ENCODE measurements at regions not wholly inside any gene's neighbourhood (a gene's known extent, or its start where the extent isn't known, plus 50 kb on each side); places are given as distances from the start of the nearest gene placed in this dataset.

DNA sequence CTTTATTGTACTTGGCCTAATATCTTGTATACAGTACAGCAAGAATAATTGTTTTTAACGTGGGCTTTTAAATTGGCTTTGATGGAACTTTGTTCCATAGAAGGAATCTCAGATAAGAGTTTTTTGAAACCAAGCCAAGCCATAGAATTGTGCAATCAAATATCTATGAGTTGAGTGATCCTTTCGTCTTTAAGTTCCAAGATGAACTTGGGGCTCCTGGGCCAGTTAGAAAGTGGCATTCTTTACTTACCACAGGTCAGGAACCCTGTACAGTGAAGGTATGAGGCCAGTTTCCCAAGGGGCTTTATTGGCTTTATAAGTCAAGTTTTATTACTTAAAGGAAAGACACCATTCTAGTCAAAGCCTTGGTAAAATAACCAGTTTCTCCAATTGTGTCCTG, 2104.2 kb downstream of the PCDH7 start:
- Histone ChIP-seq H3K9me3 (ENCODE audit: insufficient read depth in 2 of 2, low read depth in 1 of 2, low read length in 1 of 2) (peaks cover 23 to 42% of the 10 kb centered on the region in 2 experiments), H2BK20ac (ENCODE audit: low read length) (no peak overlapping the region), H4K20me1 (replicated peaks in 1 of 2; ENCODE audit: control insufficient read depth in 1 of 2, insufficient read depth in 2 of 2, low read length in 2 of 2) (no peaks in the 10 kb centered on the region), H2BK5ac (ENCODE audit: low read depth, low read length) (no peak overlapping the region), H2AFZ (ENCODE audit: low read length) (no peak overlapping the region), H3K14ac (ENCODE audit: insufficient read length) (no peak overlapping the region), H3K4ac (replicated peaks; ENCODE audit: insufficient read length, low read depth, low read length) (no peak overlapping the region), H3K79me1 (ENCODE audit: low read depth, low read length) (no peaks in the 10 kb centered on the region), H3K18ac (ENCODE audit: extremely low read depth, low read length) (no peak overlapping the region), H2BK120ac (replicated peaks; ENCODE audit: low read depth, low read length) (no peak overlapping the region), H3K4me1 (replicated peaks in 1 of 4; ENCODE audit: control insufficient read depth in 3 of 4, insufficient read depth in 4 of 4, low read length in 3 of 4) (no peaks in the 10 kb centered on the region), H3K79me2 (ENCODE audit: control insufficient read depth in 1 of 2, insufficient read depth in 2 of 2, low read length in 2 of 2) (no peaks in the 10 kb centered on the region), H2BK15ac (ENCODE audit: low read length) (no peak overlapping the region), H3K23ac (ENCODE audit: insufficient read length) (no peak overlapping the region), H3K9ac (replicated peaks in 1 of 4; ENCODE audit: extremely low read depth in 1 of 4, low read depth in 3 of 4, low read length in 3 of 4) (no peak overlapping the region), H2BK12ac (ENCODE audit: low read depth, low read length) (no peak overlapping the region), H3K23me2 (ENCODE audit: low read depth, low read length) (no peaks in the 10 kb centered on the region), H3K4me3 (ENCODE audit: extremely low read depth in 1 of 4, insufficient read depth in 2 of 4, low read depth in 3 of 4, low read length in 4 of 4) (no peak overlapping the region), H4K5ac (ENCODE audit: insufficient read length, low read depth, low read length) (no peak overlapping the region), H4K91ac (replicated peaks; ENCODE audit: insufficient read length, low read length) (no peak overlapping the region), H3K4me2 (ENCODE audit: insufficient read depth in 1 of 2, low read depth in 2 of 2, low read length in 2 of 2) (no peak overlapping the region), H3K27ac (ENCODE audit: low read depth, low read length) (no peak overlapping the region), H3K27me3 (replicated peaks in 1 of 4; ENCODE audit: control insufficient read depth in 3 of 4, extremely low read depth in 1 of 4, insufficient read depth in 3 of 4, low read length in 3 of 4) (no peaks in the 10 kb centered on the region), H2AK5ac (ENCODE audit: low read depth, low read length) (no peak overlapping the region), H4K8ac (ENCODE audit: extremely low read depth, insufficient read depth, low read length) (no peak overlapping the region), H3K56ac (replicated peaks; ENCODE audit: insufficient read length, low read depth, low read length) (no peak overlapping the region), H3K36me3 (ENCODE audit: control insufficient read depth in 2 of 4, insufficient read depth in 4 of 4, low read length in 3 of 4) (no peaks in the 10 kb centered on the region; a peak in 2 of 8 replicates)
- TF ChIP-seq, protein P1, sequence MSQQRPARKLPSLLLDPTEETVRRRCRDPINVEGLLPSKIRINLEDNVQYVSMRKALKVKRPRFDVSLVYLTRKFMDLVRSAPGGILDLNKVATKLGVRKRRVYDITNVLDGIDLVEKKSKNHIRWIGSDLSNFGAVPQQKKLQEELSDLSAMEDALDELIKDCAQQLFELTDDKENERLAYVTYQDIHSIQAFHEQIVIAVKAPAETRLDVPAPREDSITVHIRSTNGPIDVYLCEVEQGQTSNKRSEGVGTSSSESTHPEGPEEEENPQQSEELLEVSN (IDR thresholded peaks at IDR 0.05), result no peak
- TF ChIP-seq NANOG (IDR thresholded peaks at IDR 0.05; ENCODE audit: insufficient read depth, low read depth, low read length, poor library complexity, severe bottlenecking) (no peak), TBP (IDR thresholded peaks at IDR 0.05; ENCODE audit: low read depth, low read length) (no peak), CEBPB (IDR thresholded peaks at IDR 0.05; ENCODE audit: low read depth, low read length) (no peak)
- FAIRE-seq (no peak), DNase-seq (ENCODE audit: low read depth in 1 of 2, low spot score in 2 of 2) (no peak)
- WGBS, 2 experiments (ENCODE audit: extremely low coverage in 1 of 2, insufficient coverage in 1 of 2, insufficient read length in 1 of 2, insufficient replicate concordance in 2 of 2, low coverage in 1 of 2, low lambda C conversion rate in 2 of 2, missing lambda C conversion rate in 1 of 2), result 93% methylated on average over 2 of the region's 2 CpGs; no CpG with 5 or more reads in 1 of the 2 experiments
- ChIA-PET CTCF (ENCODE audit: partially characterized antibody) (no interaction called here), POLR2A (ENCODE audit: partially characterized antibody) (no interaction called here)
